Fibroblast of lung (primary cell): ENCODE measurements at regions not wholly inside any gene's neighbourhood (a gene's known extent, or its start where the extent isn't known, plus 50 kb on each side); places are given as distances from the start of the nearest gene placed in this dataset.

ENCODE experiments used
- CTCF ChIP-seq, 2 donors: IDR thresholded peaks in 1 of 2; conservative IDR thresholded peaks in 1 of 2; 1 replicate in 1 of 2; 2 replicates in 1 of 2; pipeline ENCODE4 v1.5.1; 2011 to 2012; ENCODE audit warnings: low read length in 2 of 2, control low read depth in 1 of 2, inconsistent platforms in 1 of 2, low read depth in 1 of 2, mild to moderate bottlenecking in 1 of 2
- EZH2 ChIP-seq: IDR thresholded peaks from 2 replicates; pipeline ENCODE4 v1.5.1; 2012; ENCODE audit warnings: low read length, control low read depth, mild to moderate bottlenecking; ENCODE audit errors: missing control alignments

- no peak for TF ChIP-seq CTCF (conservative IDR thresholded peaks at IDR 0.05 in 1 of 2, IDR thresholded peaks at IDR 0.05 in 1 of 2; ENCODE audit: low read depth in 1 of 2, low read length in 2 of 2)
- no peak for TF ChIP-seq EZH2
Measured at GRCh38 chr5:68720884-68721610, 372.8 kb upstream of the SLC30A5 start.
